SK-N-SH (cell line): ENCODE measurements at regions not wholly inside any gene's neighbourhood (a gene's known extent, or its start where the extent isn't known, plus 50 kb on each side); places are given as distances from the start of the nearest gene placed in this dataset.

Experiments used
- EZH2phosphoT487 ChIP-seq: fragments of 200-600 bp; sonication (generic); IDR thresholded peaks from 2 replicates; pipeline ENCODE4 v1.6.1; 2017; ENCODE audit warnings: low read depth, mixed run types, mild to moderate bottlenecking, antibody characterized with exemption, moderate library complexity, borderline replicate concordance
- FOSL2 ChIP-seq: IDR thresholded peaks from 2 replicates; pipeline ENCODE4 v1.4.0; 2012; ENCODE audit warnings: low read depth, mild to moderate bottlenecking, moderate library complexity, borderline replicate concordance
- JUND ChIP-seq: IDR thresholded peaks from 2 replicates; pipeline ENCODE4 v1.4.0; 2012
- MEF2A ChIP-seq: IDR thresholded peaks from 2 replicates; pipeline ENCODE4 v1.4.0; 2012; ENCODE audit warnings: low read depth, borderline replicate concordance
- TAF1 ChIP-seq: IDR thresholded peaks from 2 replicates; pipeline ENCODE4 v1.6.1; 2012; ENCODE audit warnings: low read depth, mild to moderate bottlenecking, low read length, moderate library complexity, borderline replicate concordance
- TF ChIP-seq, protein P1 (sequence below): fragments of 200-600 bp; sonication (generic); IDR thresholded peaks from 2 replicates; pipeline ENCODE4 v1.6.1; 2017; ENCODE audit warnings: antibody characterized with exemption, mild to moderate bottlenecking, moderate library complexity

GRCh38 chr1:81345110-81345509 is 455.6 kb upstream of the ADGRL2 start:
- TF ChIP-seq, protein P1, sequence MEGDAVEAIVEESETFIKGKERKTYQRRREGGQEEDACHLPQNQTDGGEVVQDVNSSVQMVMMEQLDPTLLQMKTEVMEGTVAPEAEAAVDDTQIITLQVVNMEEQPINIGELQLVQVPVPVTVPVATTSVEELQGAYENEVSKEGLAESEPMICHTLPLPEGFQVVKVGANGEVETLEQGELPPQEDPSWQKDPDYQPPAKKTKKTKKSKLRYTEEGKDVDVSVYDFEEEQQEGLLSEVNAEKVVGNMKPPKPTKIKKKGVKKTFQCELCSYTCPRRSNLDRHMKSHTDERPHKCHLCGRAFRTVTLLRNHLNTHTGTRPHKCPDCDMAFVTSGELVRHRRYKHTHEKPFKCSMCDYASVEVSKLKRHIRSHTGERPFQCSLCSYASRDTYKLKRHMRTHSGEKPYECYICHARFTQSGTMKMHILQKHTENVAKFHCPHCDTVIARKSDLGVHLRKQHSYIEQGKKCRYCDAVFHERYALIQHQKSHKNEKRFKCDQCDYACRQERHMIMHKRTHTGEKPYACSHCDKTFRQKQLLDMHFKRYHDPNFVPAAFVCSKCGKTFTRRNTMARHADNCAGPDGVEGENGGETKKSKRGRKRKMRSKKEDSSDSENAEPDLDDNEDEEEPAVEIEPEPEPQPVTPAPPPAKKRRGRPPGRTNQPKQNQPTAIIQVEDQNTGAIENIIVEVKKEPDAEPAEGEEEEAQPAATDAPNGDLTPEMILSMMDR = no peak
- no peak for TF ChIP-seq EZH2phosphoT487
- TF ChIP-seq TAF1 = no peak
- TF ChIP-seq FOSL2 = no peak
- no peak for TF ChIP-seq MEF2A
- TF ChIP-seq JUND = no peak
